Suprapubic skin (tissue), 4 donors: ENCODE measurements at regions not wholly inside any gene's neighbourhood (a gene's known extent, or its start where the extent isn't known, plus 50 kb on each side); places are given as distances from the start of the nearest gene placed in this dataset.

Experiments used
- CTCF ChIP-seq, 2 donors: fragments of 200-600 bp in 1 of 2; fragments of 450-650 bp in 1 of 2; sonication (generic) in 1 of 2; IDR thresholded peaks; one replicate each; pipeline ENCODE4 v1.5.1; 2016 to 2019; ENCODE audit warnings: antibody characterized with exemption in 2 of 2, mild to moderate bottlenecking in 1 of 2, moderate library complexity in 1 of 2
- EP300 ChIP-seq: sonication (generic); formaldehyde crosslinking; IDR thresholded peaks from one replicate; pipeline ENCODE4 v1.6.1; 2017; ENCODE audit warnings: antibody characterized with exemption
- POLR2A ChIP-seq, 2 donors: fragments of 450-650 bp; IDR thresholded peaks; one replicate each; pipeline ENCODE4 v1.6.1; 2017; ENCODE audit warnings: antibody characterized with exemption in 2 of 2, mild to moderate bottlenecking in 2 of 2, moderate library complexity in 2 of 2
- POLR2AphosphoS5 ChIP-seq, 3 donors: sonication (generic); formaldehyde crosslinking; IDR thresholded peaks; one replicate each; pipeline ENCODE4 v1.6.1; 2017; ENCODE audit warnings: antibody characterized with exemption in 3 of 3

- TF ChIP-seq CTCF (IDR thresholded peaks at IDR 0.05) (no peak), POLR2AphosphoS5 (IDR thresholded peaks at IDR 0.05) (no peak), EP300 (no peak), POLR2A (IDR thresholded peaks at IDR 0.05) (no peak)
These were observed 260.8 kb downstream of the FGFR2 start for GRCh38 chr10:121337427-121337826.
